HuH-7 (cell line): ENCODE measurements at regions not wholly inside any gene's neighbourhood (a gene's known extent, or its start where the extent isn't known, plus 50 kb on each side); places are given as distances from the start of the nearest gene placed in this dataset.

Experiments used
- DNase-seq: peaks from one replicate; pipeline ENCODE4 v3.0.0; 2011; ENCODE audit warnings: low spot score

DNA sequence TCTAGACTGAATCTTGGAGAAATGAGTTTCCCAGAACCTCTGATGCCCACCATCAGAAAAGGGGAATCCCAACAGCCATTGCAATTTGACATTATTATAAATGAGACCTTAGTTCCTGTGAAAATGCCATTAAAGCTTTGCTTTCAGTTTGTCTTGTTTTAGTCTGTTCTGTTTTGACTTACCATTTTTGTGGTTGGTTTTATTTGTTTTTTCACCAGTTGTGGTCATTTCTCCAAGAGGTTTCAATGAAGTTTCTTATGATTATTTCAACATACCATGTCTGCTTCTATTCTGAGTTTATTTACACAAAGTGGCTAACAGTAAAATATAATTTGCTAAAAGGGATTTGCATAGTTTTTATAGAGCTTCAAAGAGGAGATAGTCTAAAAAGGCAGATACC, 175.0 kb upstream of the MCTP2 start:
- no peak for DNase-seq

DNA sequence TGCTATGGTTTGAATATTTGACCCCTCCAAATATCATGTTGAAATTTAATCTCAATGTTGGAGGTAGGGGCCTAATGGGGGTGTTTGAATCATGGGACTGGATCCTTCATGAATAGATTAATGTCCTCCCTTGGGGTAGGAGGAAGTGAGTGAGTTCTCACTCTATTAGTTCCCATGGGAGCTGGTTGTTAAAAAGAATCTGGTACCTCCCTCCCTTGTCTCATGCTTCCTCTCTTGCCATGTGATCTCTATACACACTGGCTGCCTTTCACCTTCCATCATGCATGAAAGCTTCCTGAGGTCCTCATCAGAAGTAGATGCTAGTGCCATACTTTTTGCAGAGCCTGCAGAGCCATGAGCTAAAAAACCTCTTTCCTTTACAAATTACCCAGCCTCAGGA, 177.7 kb upstream of the MCTP2 start:
- no peak for DNase-seq

DNA sequence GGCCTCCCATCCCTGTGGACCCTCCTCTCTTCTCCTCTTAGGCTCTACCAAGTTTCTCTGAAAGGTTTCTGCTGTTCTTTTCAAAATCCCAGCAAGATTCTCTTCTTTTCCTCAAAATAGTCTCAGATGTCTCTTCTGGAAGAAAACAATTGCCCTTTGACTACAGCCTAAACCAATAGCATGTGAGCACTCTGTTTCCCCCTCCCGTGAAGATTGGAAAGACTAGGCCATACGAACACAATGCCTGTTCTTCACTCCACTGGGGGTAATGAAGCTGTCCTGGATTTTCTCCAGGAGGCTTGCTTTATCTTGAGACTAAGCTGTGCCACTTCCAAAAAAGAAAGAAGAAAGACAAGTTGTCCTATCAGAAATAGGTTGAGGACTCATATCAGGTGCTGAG, 178.7 kb upstream of the MCTP2 start:
- no peak for DNase-seq

DNA sequence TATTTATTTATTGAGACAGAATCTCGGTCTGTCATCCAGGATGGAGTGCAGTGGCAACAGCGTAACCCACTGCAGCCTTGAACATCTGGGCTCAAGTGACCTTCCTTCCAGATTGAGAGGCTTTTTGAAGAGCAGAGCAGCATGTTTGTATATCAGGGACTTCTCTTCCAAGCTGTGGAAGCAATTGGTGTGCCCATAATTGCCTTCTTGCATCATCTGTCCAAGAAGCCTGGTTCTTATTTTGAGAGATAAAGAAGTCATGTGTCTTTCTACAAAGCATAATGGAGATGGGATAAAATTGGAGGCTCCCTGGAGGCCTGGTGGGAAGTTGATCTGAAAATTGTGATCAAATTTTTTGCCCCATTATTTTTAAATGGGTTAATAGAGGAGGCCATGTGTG, 183.8 kb upstream of the MCTP2 start:
- no peak for DNase-seq

DNA sequence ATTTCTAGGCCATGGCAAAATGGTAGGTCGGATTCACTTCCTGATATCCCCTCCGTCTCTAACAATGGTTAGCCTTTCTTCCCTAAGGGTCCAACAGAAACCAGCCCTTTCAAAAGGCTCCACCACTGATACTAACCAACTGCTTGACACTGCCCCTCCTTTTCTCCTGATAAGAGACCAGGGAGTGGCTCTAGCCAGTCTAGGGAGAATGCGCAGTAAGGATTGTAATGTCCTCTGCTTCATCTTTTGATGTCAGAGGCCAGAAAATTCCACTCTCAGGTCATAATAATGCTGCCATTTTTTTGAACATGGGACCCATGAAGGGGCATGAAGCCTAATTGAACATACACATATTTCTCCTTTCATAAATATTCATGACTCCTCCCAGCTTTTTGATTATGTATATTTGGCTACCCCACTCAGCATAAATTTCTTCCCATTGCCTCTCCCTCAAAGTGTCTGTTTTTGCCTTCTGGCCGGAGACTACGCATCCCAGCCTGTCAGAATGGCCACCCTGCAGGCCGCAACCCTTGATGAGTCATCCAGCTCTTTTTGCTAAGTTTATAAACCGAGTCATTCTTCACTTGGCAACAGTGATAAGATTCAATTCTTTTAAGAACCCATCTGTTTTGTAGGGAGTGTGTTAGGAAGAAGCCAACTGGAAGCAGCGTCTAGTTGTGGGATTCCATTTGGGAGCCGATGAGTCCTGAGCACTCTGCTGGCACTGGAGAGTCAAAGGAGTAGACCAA, 189.0 kb upstream of the MCTP2 start:
- no peak for DNase-seq

DNA sequence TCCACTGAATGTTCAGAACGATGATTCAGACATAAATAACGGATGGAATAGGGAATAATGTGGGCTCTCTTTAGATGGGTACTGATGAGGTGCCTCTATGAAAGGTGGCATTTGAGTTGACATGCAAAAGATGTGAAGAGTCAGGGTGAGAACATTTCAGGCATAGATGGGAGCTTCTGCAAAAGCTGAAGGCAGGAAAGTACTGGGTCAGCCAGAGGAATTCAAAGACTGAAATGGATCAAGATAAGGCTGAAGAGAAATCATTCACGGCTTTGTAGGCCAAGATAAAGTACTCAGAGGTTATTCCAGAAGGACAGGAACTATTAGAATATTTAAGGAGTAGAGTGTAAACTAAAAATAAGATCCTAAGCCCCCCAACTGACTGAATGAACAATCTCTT, 189.6 kb upstream of the MCTP2 start:
- no peak for DNase-seq

DNA sequence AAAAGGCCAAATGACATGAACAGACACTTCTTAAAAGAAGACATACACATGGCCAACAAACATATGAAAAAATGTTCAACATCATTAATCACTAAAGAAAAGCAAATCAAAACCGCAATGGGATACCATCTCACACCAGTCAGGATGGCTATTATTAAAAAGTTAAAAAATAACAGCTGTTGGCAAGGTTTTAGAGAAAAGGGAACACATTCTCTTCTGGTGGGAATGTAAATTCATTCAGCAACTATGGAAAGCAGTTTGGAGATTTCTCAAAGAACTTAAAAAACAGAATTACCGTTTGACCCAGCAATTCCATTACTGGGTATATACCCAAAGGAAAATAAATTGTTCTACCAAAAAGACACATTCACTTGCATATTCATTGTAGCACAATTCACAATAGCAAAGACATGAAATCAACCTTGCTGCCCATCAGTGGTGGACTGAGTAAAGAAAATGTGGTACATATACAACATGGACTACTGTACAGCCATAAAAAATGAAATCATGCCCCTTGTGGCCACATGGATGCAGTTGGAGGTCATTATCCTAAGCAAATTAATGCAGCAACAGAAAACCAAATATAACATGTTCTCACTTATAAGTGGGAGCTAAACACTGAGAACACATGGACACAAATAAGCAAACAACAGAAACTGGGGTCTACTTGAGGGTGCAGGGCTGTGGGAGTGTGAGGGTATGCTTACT, 190.7 kb upstream of the MCTP2 start:
- no peak for DNase-seq

DNA sequence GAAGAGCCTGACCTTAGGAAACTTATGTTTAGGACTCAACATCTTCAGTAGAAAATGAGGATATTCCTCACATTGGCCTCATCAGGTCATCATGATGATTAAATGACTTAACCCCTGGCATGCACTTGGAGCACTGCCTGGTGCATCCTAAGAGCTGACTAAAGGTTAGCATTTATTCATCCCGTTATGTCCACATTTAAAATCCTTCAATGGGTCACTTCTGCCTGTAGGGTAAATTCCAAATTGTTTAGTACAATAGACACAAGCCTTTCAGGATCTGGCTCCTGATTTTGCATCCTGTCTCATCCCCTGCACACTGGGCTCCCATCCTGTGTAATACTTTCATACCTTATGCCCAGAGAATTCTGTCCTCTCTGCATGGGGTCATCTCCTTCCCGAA, 195.2 kb upstream of the MCTP2 start:
- DNase-seq: no peak

DNA sequence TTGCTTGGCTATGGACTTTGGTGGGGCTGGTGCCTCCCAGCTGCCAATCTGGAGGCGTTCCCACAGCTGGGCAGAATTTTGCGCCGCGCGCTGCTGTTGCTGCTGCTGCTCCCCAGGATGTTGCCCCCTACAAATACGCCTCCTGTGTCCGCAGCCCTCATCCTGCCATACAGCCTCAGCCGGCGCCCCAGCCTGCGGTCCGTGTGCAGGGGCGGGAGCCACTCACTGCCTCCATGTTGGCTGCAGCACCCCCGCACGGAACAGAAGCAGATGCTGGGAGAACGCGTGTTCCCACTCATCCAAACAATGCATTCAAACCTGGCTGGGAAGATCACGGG, 197.7 kb upstream of the MCTP2 start:
- no peak for DNase-seq

DNA sequence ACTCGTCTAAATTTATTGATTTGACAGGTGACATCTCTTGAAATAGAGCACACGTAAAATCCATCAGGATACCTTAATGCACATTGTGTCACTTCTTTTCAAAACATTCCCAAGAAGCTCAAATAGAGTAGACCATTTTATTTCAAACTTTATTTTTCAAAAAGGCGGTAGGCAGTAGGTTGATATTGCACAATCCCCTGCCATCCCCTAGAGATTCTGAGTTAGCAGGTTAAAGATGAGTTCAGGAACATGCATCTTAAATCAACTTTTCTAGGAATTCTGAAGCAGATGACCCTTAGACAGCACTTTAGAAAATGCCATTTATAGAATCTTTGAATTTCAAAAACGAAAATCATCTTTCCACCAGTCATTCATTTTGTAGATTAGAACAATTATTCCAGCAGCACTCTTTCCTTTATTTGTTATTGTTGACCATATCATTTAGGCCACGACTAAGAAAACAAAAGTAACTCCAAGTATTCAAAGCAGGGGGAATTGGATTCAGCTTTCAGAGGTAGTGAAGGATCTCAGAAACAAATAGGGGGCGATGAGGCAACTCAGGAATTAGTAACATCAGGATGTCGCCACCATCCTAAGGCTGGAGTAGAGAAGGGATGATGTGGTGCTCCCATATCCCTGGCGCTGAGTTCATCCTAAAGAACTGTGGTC, 198.2 kb upstream of the MCTP2 start:
- no peak for DNase-seq

DNA sequence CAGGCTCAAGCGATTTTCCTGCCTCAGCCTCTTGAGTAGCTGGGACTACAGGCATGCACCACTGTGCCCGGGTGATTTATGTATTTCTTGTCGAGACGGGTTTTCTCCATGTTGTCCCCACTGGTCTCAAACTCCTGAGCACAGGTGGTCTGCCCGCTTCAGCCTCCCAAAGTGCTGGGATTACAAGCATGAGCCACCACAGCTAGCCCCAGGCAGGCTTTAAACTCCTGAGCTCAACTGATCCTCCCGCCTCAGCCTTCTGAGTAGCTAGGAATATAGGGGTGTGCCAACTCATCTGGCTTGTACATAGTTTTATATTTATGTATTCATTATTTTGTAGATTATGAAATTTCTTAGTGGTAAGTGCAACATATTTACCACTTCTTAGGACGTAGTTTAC, 198.8 kb upstream of the MCTP2 start:
- no peak for DNase-seq

DNA sequence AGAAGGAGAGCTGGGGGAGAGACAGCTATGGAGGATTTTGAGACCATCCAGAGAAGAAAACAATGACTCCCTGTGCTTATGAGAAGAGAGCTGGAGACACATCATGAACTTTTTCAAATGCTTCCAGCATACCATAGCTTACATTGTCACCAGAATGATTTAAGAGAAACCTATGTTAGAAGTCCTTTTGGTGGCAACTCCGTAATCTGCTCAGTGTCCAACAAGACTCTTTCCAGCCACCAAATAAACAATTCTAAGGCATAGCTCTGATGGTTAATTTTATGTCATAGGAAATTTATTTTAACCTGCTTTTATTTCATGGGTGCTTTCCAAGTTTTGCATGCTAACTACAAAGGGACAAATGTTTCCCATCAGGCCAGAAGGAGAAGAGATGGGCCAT, 200.3 kb upstream of the MCTP2 start:
- DNase-seq: no peak

DNA sequence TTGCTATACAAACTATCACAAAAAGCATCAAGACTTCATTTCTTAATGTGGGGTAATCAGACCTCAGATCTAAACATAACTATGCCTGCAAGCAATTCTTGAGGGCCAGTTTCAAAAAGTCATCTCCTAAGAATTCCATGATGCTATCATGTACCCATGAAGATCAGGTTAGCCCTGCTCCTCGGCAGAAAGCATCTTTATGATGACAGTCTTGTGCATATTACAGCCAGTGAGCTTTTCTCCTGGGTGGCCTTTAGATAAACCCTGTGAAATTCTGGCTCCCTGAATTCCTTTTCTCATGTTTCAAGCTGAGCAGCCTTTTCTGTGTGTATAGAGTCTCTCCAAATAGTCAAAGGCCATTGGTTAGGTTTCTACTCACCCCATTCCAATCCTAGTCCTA, 201.9 kb upstream of the MCTP2 start:
- DNase-seq: no peak

DNA sequence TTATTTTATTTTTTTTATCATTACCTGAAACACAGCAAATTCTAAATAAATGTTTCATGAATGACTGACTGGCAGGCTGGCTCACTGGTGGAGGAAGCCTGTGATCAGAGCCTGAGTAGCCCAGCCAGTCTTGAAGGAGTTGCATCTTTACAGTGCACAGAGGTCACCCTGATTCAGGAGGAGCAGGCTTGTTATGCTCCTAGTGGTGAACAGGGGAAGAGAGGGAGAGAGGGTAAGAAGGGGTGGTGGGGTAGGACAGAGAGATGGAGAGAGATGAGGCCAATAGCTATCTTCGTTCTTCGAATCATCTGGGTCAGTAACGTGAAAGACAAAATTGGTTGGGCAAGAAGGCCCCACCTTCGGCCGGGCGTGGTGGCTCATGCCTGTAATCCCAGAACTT, 202.6 kb upstream of the MCTP2 start:
- DNase-seq: no peak

DNA sequence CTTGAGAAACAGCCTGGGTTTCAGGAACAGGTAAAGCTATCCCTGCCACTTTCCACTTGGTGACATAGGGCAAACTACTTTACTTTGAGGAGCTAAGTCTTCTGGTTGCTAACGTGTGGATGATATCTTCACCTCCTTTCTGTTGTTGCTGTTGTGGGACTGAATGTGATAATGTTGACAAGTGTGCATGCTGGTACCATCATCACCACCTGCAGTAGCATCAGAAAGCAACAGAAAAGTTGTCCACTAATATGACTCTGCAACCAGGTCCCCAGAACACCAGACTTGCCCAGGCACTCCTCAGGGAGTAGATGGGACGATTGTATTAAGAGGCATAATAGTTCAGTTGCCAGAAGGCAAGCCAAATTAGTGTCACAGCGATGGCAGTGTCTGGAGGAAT, 203.2 kb upstream of the MCTP2 start:
- DNase-seq: no peak

DNA sequence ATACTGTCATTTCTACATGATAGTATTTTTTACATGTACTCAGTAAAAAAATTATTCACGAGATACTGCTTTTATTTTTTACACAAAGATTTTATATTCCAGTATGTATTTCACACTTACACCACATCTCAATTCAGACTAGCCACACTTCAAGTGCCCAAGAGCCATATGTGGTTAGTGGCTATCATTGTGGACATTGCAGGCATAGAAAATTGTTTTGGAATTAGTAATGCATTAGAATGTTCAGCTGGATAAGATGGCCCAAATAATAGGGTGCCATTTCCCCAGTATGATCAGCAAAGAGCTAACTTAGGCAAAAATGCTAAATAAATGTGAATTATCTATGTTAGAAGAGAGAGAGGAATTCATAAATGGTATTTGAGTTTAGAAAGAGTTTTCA, 203.8 kb upstream of the MCTP2 start:
- DNase-seq: no peak

DNA sequence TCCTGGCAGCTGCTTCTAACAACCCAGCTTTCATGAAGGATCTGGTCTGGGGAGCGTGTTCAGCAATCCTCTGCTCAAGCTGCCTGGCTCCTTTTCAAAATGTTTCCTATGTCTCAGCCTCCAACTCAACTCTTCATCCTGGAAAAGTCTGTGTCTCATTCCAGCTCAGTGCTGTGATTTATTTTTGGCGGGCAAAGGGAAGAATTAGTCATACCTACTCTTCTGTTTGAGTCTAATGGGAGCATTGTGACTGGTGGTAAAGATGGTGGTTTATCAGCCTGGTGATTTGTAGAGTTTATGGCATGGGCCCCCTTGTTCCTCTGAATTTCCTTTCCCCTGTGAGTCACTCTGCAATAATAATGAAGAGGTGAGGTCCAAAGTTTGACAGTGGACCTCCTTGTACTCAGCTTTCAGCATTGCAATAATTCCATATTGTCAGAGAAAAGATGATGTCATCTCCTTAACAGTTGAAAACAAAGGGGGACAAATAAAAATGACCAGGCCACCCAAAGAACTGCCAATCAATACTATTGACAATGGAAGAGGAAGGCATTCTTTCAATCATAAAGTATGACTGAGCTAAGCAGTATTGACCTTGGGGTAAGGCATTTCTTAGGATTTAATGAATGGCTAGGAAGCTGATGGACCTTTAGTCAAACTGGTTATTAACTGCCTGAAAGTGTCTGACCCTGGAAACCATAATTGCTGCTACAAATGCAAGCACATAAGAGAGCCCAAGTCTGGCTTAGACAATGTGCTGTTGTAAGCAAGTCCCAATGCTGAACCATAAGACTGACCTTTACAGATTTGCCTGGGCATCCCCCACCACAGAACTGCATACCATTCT, 204.7 kb upstream of the MCTP2 start:
- DNase-seq: no peak

DNA sequence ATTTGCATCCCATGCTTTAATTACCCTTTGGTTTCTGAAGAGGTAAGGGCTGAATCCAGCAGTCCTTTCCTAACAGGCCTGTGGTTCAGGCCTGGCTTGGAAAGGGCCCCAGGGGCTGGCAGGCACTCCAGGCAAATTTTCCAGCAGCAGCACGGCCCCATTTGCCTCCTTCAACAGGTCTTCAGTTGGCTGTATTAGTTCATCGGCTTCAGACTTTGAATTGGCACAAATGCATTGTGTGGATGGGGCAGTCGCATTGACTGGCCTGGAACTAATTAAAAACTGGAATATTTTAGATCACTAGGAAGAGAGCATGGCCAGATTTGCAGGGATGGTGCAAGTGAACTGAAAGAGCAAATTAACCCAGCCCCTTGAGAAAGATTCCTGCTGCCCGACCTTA, 207.8 kb upstream of the MCTP2 start:
- DNase-seq: no peak

DNA sequence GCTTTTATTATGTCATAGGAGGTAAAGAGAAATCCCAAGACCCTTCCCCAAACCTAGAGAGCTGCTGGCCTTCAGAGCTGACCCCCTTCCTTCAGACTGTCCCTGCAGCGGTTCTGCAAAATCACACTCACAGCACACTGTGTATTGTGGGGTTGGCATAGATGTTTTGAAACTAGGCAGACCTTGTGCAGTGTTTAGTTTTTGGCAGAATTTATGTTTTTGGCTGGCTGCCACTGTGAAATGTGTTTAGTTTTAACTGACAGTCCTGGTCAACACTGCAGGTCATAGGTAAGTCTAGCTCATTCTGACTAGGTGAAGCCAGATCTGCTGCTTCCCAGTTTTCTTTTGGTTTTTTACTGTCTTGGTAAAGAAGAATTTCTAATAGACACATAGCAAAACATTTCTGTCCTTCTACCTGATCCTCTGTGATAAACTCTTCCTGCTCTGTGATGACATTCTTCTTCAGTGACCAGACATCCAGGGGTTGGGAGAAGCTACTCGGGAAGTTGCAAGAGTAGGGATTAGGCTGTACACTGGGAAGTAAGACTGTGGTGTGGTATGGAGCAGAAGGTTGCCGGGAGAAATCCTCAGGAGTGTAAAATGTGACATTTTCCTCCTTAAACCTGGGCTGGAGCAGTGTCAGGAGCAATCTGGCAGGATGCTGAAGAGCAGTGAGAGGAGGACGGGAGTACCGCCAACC, 209.6 kb upstream of the MCTP2 start:
- no peak for DNase-seq

DNA sequence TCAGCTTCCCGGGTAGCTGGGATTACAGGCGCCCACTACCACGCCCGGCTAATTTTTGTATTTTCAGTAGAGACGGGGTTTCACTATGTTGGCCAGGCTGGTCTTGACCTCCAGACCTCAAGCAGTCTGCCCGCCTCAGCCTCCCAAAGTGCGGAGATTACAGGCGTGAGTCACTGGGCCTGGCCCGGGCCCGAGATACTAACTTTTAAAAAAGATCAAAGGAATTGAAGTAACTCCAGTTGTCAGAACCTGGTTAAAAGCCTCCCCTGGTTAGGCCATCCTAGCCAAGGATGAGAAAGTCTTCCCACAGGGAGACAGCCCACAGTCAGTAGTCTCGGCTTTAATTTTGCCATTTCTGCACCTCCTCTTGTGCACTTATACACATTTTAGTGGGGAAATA, 212.3 kb upstream of the MCTP2 start:
- no peak for DNase-seq

DNA sequence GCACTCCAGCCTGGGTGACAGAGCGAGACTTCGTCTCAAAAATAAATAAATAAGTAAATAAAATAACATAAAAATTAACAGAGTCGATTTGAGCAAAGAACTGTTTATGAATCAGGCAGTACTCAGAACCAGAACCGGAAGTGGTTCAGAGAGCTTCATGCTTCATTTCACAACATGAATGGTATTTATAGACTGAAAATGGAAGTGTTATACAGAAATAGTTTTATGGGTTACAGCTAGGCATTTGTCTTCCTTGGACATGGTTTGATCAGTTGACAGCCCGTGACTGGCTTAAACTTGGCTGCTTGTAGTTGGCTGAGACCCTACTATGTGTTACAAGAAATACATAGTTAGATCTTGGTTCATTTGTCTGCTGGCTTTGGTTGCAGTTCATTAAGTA, 216.0 kb upstream of the MCTP2 start:
- no peak for DNase-seq
